ENCODE measurements at regions not wholly inside any gene's neighbourhood (a gene's known extent, or its start where the extent isn't known, plus 50 kb on each side); places are given as distances from the start of the nearest gene placed in this dataset.

DNA sequence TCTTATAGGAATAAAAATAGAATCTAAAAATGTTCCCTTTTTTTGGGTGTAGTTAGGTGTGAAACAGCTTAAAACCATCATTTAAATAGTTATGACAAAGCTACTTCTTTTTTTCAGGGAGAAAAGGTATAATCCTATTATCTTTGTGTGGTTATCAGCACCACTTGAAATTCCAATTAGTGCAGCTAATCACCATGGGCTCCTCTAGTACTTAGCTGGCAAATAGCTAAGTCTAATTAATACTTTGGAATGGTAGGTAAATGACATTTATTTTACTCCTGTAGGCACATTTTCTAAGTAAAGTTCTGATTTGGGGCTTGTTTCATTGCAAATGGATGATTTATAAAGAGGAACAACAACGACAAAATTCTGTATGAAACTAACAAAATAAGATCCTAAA is 132.6 kb downstream of the OLFM4 start:
- TF ChIP-seq POLR2AphosphoS5 (IDR thresholded peaks at IDR 0.05) (no peak), CTCF (IDR thresholded peaks at IDR 0.05) (no peak)
